GM03348 (cell line): ENCODE measurements at regions not wholly inside any gene's neighbourhood (a gene's known extent, or its start where the extent isn't known, plus 50 kb on each side); places are given as distances from the start of the nearest gene placed in this dataset.

Experiments
- DNase-seq: peaks from one replicate; pipeline ENCODE4 v3.0.0; 2012; ENCODE audit warnings: low spot score

- DNase-seq = no peak
Observed at GRCh38 chr2:45337481-45337880, 273.6 kb downstream of the SRBD1 start.

DNA sequence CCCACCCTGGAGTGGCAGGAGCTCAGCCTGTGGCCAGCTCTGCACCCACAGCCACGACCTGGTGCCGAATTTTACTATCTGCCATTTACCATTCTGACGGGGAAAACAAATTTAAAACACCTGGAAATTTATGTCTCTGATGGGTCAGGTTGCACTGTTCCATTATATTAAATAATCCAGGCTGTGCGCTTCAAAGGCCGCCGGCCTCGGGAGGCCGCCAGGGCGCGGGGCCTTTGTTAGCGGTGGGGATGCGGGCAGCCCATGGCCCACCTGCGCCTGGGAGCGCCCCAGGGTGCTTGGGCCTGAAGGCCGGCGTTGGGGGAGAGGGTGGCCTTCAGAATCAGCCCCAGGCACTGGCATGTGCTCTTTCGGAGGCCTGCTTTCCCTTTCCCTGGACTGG, 276.9 kb downstream of the SRBD1 start:
- no peak for DNase-seq

DNA sequence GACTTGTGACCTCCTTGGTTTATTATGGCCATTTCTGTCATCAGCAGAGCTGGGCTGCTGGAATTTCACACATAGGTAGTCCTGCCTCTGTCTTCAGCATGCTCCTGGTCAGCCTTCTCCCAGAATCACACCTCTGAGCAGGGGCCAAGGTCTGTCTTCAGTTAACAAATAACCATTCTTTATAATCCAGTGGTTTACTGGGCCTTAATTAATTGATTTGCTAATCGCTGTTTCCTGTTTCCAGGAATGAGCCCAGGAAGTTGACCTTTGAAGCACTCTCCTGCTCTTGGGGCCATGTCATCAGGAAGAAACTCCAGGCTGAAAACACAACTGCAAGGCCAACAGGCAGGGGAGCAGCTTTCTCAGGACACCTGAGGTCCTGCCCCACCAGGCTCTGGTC, 278.5 kb downstream of the SRBD1 start:
- no peak for DNase-seq

- no peak for DNase-seq
Observed at GRCh38 chr2:45332094-45332493, 279.0 kb downstream of the SRBD1 start.

DNA sequence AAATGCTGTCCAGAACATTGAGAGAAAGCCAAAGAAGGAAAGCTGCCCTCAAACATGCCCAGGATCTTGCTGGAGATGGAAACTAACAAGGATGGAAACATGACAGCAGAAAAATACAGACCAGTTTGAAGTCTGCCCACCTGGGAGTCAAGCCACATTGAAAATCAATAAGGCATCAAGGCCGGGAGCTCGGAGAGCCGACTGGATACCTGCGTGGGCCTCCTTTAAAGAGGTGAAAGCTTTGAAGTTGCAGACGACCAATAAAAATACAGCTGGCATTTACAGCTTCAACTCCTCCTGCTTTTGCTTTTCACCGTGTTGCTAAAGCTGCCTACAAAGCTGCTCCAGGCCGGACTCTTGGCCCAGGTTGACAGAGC, 279.7 kb downstream of the SRBD1 start:
- no peak for DNase-seq

- DNase-seq = peak; percentile 52
Observed at GRCh38 chr2:45330637-45331409, 280.2 kb downstream of the SRBD1 start.

DNA sequence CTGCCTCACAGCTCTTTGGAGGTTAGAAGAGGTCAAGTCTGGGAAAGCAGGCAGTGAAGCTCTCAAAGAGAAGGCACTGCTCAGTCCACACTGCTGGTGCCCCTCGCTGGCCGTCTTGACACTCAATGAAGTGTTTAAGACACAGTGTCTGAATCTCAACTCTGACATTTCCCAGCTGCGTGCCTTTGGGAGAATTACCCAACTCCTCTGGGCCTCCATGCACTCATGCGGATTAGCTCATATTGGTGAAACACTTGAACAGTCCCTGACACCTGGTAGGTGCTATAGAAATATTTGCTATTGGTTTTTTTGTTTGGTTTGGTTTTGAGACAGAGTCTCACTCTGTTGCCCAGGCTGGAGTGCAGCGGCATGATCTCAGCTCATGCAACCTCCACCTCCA, 281.0 kb downstream of the SRBD1 start:
- no peak for DNase-seq

GRCh38 chr2:45329045-45329677, 281.9 kb downstream of the SRBD1 start:
- DNase-seq = peak; percentile 23

GRCh38 chr2:45328264-45328870, 282.7 kb downstream of the SRBD1 start:
- DNase-seq = no peak

GRCh38 chr2:45323344-45323743, 287.7 kb downstream of the SRBD1 start:
- DNase-seq = no peak

DNA sequence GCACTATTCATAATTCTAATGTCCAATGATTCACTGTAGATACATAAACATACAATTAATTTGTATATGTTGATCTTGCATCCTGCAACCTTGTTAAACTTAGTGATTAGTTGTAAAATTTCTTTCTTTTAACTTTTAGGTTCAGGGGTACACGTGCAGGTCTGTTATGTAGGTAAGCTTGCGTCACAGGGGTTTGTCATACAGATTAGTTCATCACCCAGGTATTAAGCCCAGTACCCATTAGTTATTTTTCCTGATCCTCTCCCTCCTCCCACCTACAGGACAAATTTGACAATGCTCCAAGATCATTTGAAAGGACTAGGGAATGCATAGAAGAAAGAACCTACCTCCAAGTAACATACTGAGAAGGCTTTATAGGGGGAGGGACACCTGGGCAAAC, 290.1 kb downstream of the SRBD1 start:
- DNase-seq = no peak

DNA sequence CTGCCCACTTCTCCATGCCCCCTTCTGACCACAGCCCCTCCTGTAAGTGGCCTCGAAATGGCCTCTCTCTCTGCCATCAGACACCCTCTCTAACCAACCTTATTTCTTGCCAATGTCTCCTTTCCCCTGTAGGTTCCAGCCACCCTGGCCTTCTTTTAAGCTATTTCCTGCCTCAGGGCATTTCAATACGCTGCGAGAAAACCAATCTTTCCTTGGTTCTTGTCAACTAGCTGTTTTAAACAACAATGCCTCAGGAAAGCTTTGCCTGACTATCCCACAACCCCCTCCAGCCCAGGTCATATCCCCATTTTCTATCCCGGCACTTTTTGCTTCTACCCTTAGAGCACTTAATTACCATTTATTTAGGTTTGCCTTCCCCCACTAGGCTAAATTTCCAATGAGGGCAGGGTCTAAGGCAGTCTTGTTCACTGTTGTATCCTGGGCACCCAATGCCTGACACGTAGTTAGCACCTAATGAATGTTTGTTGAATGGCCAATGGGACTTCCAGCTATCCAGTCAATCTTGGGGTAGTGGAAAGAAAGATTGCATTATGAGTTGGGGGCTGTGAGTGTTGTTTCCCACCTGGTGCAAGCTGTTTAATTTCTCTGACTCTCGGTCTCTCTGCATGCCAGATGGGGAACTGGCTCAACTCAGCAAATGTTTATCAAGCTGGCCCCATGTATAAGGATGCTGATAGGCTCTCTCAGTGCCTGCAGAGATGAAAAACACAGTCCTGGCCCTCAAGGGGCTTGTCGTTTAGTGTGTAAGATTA, 291.2 kb downstream of the SRBD1 start:
- DNase-seq = no peak

GRCh38 chr2:45318686-45319085, 292.4 kb downstream of the SRBD1 start:
- DNase-seq = no peak

DNA sequence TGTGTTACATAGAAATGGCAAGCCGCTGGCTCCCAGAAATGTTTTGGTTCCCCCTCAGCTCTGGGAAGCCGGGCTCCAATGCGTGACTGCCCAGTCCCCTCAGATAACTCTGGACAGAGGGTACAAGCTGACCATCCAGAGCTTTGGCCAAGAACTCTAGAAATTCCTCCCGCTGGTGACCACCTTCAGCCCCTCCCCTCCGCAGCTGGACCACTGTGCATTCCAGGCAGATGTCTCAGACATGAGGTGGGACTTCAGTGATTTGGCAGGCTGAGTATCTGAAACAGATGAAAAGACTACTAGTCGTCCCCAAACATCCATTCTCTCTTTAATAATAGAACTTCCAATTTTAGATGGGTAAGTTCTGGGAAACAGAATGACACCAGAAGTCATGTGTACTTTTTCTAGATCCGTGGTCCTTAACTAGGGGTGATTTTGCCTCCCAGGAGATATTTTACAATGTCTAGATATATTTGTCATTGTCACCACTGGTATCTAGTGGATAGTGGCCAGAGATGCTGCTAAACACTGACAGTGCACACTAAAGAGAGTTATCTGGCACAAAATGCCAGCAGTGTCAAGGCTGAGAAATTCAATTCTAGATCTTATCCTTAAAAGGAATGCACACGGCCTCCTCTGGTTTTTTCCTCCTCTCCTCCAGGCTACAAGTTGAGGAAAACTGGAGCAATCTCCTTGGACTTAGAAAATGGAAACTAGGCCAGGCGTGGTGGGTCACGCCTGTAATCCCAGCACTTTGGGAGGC, 294.3 kb downstream of the SRBD1 start:
- no peak for DNase-seq

- peak; percentile 76 for DNase-seq
Observed at GRCh38 chr2:45315861-45316260, 295.2 kb downstream of the SRBD1 start.

DNA sequence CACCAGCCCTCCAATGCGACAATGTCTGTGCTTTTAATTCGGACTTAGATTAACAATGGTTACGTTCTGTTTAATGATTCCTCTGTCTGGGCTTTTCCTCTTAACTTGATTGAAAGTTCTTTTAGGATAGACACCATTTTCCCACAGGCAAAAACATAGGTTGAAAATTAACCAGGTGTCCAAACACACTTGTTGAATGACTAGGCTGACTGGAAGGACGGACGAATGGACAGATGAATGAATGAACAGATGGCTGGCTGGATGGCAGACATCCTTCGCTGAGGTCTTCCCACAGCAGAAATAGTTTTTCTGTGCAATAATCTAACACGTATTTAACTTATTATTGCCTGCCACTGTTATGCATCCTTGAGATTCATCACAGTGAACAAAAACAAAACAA, 298.8 kb downstream of the SRBD1 start:
- DNase-seq = no peak

GRCh38 chr2:45311559-45311958, 299.5 kb downstream of the SRBD1 start:
- no peak for DNase-seq

- no peak for DNase-seq
Observed at GRCh38 chr2:45307147-45307546, 297.9 kb upstream of the SIX2 start.

DNA sequence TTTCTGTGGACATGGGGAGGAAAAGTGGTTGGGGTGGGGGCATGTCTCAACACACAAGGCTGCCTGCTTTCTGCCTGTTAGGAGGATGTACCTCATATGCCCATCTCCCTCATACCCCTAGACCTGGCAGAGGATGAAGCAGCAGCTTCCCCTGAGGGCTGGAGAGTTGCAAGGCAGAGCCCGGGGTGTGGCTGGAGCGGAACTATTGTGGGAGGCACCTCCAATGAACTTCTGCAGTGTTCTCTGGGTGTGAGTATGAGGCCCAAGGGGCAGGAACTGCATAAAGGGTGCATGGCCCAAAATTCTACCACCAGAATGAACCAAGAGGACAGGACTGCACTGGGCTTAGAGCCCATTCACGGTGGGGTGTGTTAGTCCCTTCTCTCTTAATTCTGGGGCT, 296.3 kb upstream of the SIX2 start:
- no peak for DNase-seq

- no peak for DNase-seq
Observed at GRCh38 chr2:45303417-45304202, 294.4 kb upstream of the SIX2 start.
